ENCODE measurements at regions not wholly inside any gene's neighbourhood (a gene's known extent, or its start where the extent isn't known, plus 50 kb on each side); places are given as distances from the start of the nearest gene placed in this dataset.
"Not testable (repeated sequence)": the region's sequence is repeated elsewhere in the genome, so short reads cannot be mapped to it uniquely, and the experiment has no call there.

DNA sequence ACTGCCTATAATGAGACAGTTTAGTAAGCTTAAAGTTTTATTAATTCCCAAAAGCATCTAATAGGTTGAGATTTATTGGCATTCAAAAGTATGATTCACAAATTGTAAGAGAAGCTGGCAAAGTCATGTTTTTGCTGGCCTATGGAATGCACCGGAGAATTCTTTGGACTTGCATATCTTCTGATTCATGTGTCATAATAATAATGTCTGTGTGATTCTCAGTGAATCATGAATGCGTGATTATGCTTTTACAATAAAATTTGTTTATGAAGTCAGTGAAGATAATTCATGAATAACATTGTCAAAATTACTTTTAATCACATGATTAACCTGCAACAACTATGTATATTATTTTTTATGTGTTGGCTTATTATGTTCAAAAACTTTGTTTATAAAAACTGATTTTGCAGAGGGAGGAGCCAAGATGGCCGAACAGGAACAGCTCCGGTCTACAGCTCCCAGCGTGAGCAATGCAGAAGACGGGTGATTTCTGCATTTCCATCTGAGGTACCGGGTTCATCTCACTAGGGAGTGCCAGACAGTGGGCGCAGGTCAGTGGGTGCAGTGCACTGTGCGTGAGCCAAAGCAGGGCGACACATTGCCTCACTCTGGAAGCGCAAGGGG lies 389.2 kb downstream of the SRGAP2C start:
- not testable (repeated sequence) for TF ChIP-seq POLR2AphosphoS5 (IDR thresholded peaks at IDR 0.05)
- TF ChIP-seq, protein P1, sequence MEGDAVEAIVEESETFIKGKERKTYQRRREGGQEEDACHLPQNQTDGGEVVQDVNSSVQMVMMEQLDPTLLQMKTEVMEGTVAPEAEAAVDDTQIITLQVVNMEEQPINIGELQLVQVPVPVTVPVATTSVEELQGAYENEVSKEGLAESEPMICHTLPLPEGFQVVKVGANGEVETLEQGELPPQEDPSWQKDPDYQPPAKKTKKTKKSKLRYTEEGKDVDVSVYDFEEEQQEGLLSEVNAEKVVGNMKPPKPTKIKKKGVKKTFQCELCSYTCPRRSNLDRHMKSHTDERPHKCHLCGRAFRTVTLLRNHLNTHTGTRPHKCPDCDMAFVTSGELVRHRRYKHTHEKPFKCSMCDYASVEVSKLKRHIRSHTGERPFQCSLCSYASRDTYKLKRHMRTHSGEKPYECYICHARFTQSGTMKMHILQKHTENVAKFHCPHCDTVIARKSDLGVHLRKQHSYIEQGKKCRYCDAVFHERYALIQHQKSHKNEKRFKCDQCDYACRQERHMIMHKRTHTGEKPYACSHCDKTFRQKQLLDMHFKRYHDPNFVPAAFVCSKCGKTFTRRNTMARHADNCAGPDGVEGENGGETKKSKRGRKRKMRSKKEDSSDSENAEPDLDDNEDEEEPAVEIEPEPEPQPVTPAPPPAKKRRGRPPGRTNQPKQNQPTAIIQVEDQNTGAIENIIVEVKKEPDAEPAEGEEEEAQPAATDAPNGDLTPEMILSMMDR (IDR thresholded peaks at IDR 0.05): not testable (repeated sequence)

Data from breast epithelium (tissue), 3 donors.